ENCODE measurements at regions not wholly inside any gene's neighbourhood (a gene's known extent, or its start where the extent isn't known, plus 50 kb on each side); places are given as distances from the start of the nearest gene placed in this dataset.

DNA sequence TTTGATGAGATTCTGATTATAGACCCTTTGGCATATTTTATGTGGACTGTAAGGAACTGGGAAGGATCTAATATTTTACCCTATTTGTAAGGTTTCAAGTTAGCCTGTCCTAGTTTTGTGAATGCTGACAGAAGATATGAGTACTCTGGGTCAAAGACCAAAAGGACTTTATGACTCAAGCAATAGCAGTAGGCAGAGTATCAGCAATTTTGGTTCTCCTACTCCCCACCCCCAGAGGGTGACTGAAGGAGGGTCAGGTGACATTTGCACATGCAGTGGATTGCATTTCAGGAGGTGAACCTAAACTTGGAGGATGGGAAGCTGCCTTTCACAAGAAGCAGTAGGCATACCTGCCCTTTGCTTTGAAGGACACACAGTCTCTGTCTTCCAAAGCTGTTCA lies 84.0 kb upstream of the KLF6 start:
- ATAC-seq (no peak), DNase-seq (no peak)
- Histone ChIP-seq H3K4me3 (ENCODE audit: low read length) (no peak overlapping the region), H3K9me3 (ENCODE audit: control insufficient read depth in 2 of 3, low read length in 3 of 3) (no peaks in the 10 kb centered on the region), H3K27ac (ENCODE audit: low read depth, low read length) (no peak overlapping the region), H3K36me3 (ENCODE audit: control insufficient read depth in 2 of 3, insufficient read depth in 3 of 3, low read length in 3 of 3) (no peaks in the 10 kb centered on the region), H3K27me3 (ENCODE audit: control insufficient read depth in 2 of 2, insufficient read depth in 2 of 2, low read length in 2 of 2) (no peaks in the 10 kb centered on the region), H3K4me1 (ENCODE audit: control insufficient read depth in 2 of 2, insufficient read depth in 2 of 2, low read length in 2 of 2) (peaks cover 24 to 25% of the 10 kb centered on the region in 2 donors)
- H3K27me3 Mint-ChIP-seq: no peaks in the 10 kb centered on the region
- no peaks in the 10 kb centered on the region for H3K9me3 Mint-ChIP-seq
- POLR2A ChIA-PET: no interaction called here
- peak overlapping the region in 5 of 9 donors; percentile 9 to 44 (median 20) for H3K27ac Mint-ChIP-seq
- H3K36me3 Mint-ChIP-seq: no peaks in the 10 kb centered on the region
- CTCF ChIA-PET: interaction anchor here (1.2 kb wide), 1 partner anchor 17 kb away, joined by 3 read pairs; no protein-coding TSS in a partner anchor
- H3K4me3 Mint-ChIP-seq: no peak overlapping the region
- H3K4me1 Mint-ChIP-seq: peaks cover 23 to 66% (median 33%) of the 10 kb centered on the region in 7 donors
- intact Hi-C loops (cut with micrococcal nuclease): loop anchor here in 1 of 2 donors (5.0 kb wide), 1 partner anchor 163 kb away; no protein-coding TSS in a partner anchor

GRCh38 chr10:3868271-3868664 lies 83.3 kb upstream of the KLF6 start:
- Histone ChIP-seq H3K27me3 (ENCODE audit: control insufficient read depth in 2 of 2, insufficient read depth in 2 of 2, low read length in 2 of 2) (no peaks in the 10 kb centered on the region), H3K4me3 (ENCODE audit: low read length) (no peak overlapping the region), H3K9me3 (ENCODE audit: control insufficient read depth in 2 of 3, low read length in 3 of 3) (no peaks in the 10 kb centered on the region), H3K36me3 (ENCODE audit: control insufficient read depth in 2 of 3, insufficient read depth in 3 of 3, low read length in 3 of 3) (no peaks in the 10 kb centered on the region), H3K27ac (ENCODE audit: low read depth, low read length) (no peak overlapping the region), H3K4me1 (ENCODE audit: control insufficient read depth in 2 of 2, insufficient read depth in 2 of 2, low read length in 2 of 2) (peaks cover 16 to 18% of the 10 kb centered on the region in 2 donors)
- no peak for ATAC-seq
- Mint-ChIP-seq H3K4me3 (no peak overlapping the region), H3K27ac (peak overlapping the region in 1 of 9 donors; percentile 44), H3K4me1 (peaks cover 16 to 63% (median 25%) of the 10 kb centered on the region in 7 donors), H3K9me3 (no peaks in the 10 kb centered on the region), H3K27me3 (no peaks in the 10 kb centered on the region), H3K36me3 (peaks cover 0 to 2% (median 0%) of the 10 kb centered on the region in 5 donors)
- CTCF ChIA-PET: interaction anchor here (1.2 kb wide), 1 partner anchor 16 kb away, joined by 3 read pairs; no protein-coding TSS in a partner anchor
- POLR2A ChIA-PET: interaction anchor here (0.7 kb wide), 1 partner anchor 385 kb away, joined by 3 read pairs; no protein-coding TSS in a partner anchor
- no peak for DNase-seq
- intact Hi-C loops (cut with micrococcal nuclease): loop anchor here in 1 of 2 donors (5.0 kb wide), 1 partner anchor 164 kb away; no protein-coding TSS in a partner anchor

DNA sequence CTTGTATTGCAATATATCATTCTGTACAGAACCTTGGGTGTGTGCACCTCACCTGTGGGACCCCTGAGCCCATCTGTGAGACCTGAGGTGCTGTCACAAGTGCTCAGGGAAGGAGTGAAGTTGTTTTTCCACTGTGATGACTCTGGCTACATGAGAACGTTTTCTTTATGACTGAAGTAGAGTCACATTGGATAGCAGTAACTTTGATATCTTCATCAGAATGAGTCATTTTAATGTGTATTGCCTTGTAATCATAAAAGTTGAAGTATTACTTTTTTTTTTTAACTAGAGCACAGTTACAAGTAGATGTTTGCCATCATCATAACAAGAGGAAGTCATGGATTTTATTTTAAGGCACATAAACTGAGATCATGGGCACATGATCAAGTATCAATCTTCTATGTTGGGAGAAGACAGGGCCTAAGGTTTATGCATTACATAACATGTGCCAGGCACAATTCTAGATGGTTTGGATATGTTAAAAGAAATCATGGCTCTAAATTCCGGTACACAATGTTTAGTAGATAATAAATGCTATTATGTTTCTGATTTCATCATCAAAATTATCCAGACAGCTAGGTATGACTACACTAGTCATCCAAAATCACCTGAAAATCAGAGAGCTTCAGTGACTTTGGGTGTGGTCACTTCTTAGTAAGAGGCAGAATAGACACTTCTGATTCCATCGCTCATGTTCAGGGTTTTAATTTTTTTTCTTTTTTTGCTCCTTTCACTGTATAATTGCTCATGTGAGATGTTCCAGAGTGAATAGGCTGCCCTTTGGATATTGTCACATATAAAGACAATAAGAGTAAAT lies 82.7 kb upstream of the KLF6 start:
- Mint-ChIP-seq H3K36me3 (peaks cover 0 to 2% (median 0%) of the 10 kb centered on the region in 5 donors), H3K27me3 (no peaks in the 10 kb centered on the region), H3K27ac (peak overlapping the region in 4 of 9 donors; percentile 15 to 44 (median 29)), H3K4me1 (peaks cover 10 to 60% (median 19%) of the 10 kb centered on the region in 7 donors), H3K4me3 (no peak overlapping the region), H3K9me3 (no peaks in the 10 kb centered on the region)
- no peaks in the 10 kb centered on the region for H3K27me3 ChIP-seq (ENCODE audit: control insufficient read depth in 2 of 2, insufficient read depth in 2 of 2, low read length in 2 of 2)
- intact Hi-C loops (cut with micrococcal nuclease): loop anchor here in 1 of 2 donors (5.0 kb wide), 1 partner anchor 165 kb away; no protein-coding TSS in a partner anchor
- peaks cover 10 to 12% of the 10 kb centered on the region in 2 donors for H3K4me1 ChIP-seq (ENCODE audit: control insufficient read depth in 2 of 2, insufficient read depth in 2 of 2, low read length in 2 of 2)
- H3K36me3 ChIP-seq (ENCODE audit: control insufficient read depth in 2 of 3, insufficient read depth in 3 of 3, low read length in 3 of 3): no peaks in the 10 kb centered on the region
- no peak for DNase-seq
- peak; percentile 18 for ATAC-seq
- ChIA-PET POLR2A (interaction anchor here (0.7 kb wide), 1 partner anchor 384 kb away, joined by 3 read pairs; no protein-coding TSS in a partner anchor), CTCF (interaction anchor here (1.2 kb wide), 1 partner anchor 16 kb away, joined by 3 read pairs; no protein-coding TSS in a partner anchor)
- H3K27ac ChIP-seq (ENCODE audit: low read depth, low read length): no peak overlapping the region
- H3K4me3 ChIP-seq (ENCODE audit: low read length): no peak overlapping the region
- no peaks in the 10 kb centered on the region for H3K9me3 ChIP-seq (ENCODE audit: control insufficient read depth in 2 of 3, low read length in 3 of 3)

DNA sequence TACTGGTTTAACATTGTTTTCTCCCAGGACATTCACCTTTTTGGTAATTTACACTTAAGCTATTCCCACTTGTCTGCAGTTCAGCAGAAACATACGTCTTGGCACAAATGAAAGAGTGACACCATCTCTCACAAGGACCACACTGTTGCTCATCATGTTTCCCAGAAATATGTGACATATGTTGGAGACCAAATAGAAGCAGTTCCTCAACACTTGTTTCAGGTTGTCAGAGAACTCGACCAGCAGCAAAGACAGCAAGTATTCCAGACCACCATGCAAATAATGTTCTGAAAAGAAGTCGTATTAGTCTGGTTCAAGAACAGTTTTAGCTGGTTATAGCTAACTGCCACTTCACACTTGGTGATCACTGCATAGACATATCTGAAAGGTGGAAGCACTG lies 81.3 kb upstream of the KLF6 start:
- H3K36me3 ChIP-seq (ENCODE audit: control insufficient read depth in 2 of 3, insufficient read depth in 3 of 3, low read length in 3 of 3): no peaks in the 10 kb centered on the region
- CTCF ChIA-PET: no interaction called here
- peaks cover 4 to 8% of the 10 kb centered on the region in 2 donors for H3K4me1 ChIP-seq (ENCODE audit: control insufficient read depth in 2 of 2, insufficient read depth in 2 of 2, low read length in 2 of 2)
- peaks cover 0 to 2% (median 0%) of the 10 kb centered on the region in 5 donors for H3K36me3 Mint-ChIP-seq
- H3K27me3 ChIP-seq (ENCODE audit: control insufficient read depth in 2 of 2, insufficient read depth in 2 of 2, low read length in 2 of 2): no peaks in the 10 kb centered on the region
- H3K27ac ChIP-seq (ENCODE audit: low read depth, low read length): no peak overlapping the region
- H3K4me3 ChIP-seq (ENCODE audit: low read length): no peak overlapping the region
- H3K27ac Mint-ChIP-seq: peak overlapping the region in 2 of 9 donors; percentile 25 to 35
- H3K9me3 ChIP-seq (ENCODE audit: control insufficient read depth in 2 of 3, low read length in 3 of 3): no peaks in the 10 kb centered on the region
- peak overlapping the region in 1 of 10 donors; percentile 2 for H3K4me3 Mint-ChIP-seq
- intact Hi-C loops (cut with micrococcal nuclease): loop anchor here in 1 of 2 donors (5.0 kb wide), 1 partner anchor 166 kb away; no protein-coding TSS in a partner anchor
- no peak for ATAC-seq
- H3K27me3 Mint-ChIP-seq: no peaks in the 10 kb centered on the region
- DNase-seq: peak in 1 of 9 donors; percentile 21
- H3K4me1 Mint-ChIP-seq: peaks cover 0 to 47% (median 6%) of the 10 kb centered on the region in 7 donors
- H3K9me3 Mint-ChIP-seq: no peaks in the 10 kb centered on the region
- POLR2A ChIA-PET: interaction anchor here (0.7 to 1.5 kb wide), 3 partner anchors 9 to 82 kb away, joined by 3 to 5 read pairs (median 3); no protein-coding TSS in a partner anchor

DNA sequence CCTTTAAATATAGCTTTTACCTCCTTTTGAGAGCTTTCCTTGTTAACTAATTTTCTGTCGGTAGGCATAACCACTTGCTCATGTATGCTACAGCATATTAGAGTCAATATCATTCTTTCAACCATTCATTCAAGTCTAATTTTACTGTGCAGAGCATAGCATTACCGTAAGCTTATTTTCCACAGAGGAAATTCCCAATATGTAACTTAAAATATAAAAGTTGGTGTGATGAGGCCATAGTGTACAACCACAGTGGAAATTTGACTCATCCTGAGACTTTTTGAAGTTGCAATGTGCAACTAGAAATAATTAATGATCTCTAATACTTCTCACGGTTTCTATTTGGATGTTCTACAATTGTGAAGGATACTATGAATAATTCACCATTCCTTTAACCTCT lies 80.6 kb upstream of the KLF6 start:
- Histone ChIP-seq H3K27ac (ENCODE audit: low read depth, low read length) (no peak overlapping the region), H3K4me3 (ENCODE audit: low read length) (no peak overlapping the region), H3K9me3 (ENCODE audit: control insufficient read depth in 2 of 3, low read length in 3 of 3) (no peaks in the 10 kb centered on the region), H3K4me1 (ENCODE audit: control insufficient read depth in 2 of 2, insufficient read depth in 2 of 2, low read length in 2 of 2) (peaks cover 4 to 8% of the 10 kb centered on the region in 2 donors), H3K27me3 (ENCODE audit: control insufficient read depth in 2 of 2, insufficient read depth in 2 of 2, low read length in 2 of 2) (no peaks in the 10 kb centered on the region), H3K36me3 (ENCODE audit: control insufficient read depth in 2 of 3, insufficient read depth in 3 of 3, low read length in 3 of 3) (no peaks in the 10 kb centered on the region)
- no peak for ATAC-seq
- Mint-ChIP-seq H3K9me3 (no peaks in the 10 kb centered on the region), H3K27ac (peak overlapping the region in 2 of 9 donors; percentile 25 to 35), H3K4me3 (no peak overlapping the region), H3K36me3 (peaks cover 0 to 2% (median 0%) of the 10 kb centered on the region in 5 donors), H3K27me3 (no peaks in the 10 kb centered on the region), H3K4me1 (peaks cover 0 to 47% (median 5%) of the 10 kb centered on the region in 7 donors)
- POLR2A ChIA-PET: interaction anchor here (0.7 to 1.5 kb wide), 2 partner anchors 11 to 82 kb away, joined by 3 to 5 read pairs; no protein-coding TSS in a partner anchor
- DNase-seq: no peak
- CTCF ChIA-PET: no interaction called here
- intact Hi-C loops (cut with micrococcal nuclease): loop anchor here in 1 of 2 donors (5.0 kb wide), 1 partner anchor 167 kb away; no protein-coding TSS in a partner anchor

DNA sequence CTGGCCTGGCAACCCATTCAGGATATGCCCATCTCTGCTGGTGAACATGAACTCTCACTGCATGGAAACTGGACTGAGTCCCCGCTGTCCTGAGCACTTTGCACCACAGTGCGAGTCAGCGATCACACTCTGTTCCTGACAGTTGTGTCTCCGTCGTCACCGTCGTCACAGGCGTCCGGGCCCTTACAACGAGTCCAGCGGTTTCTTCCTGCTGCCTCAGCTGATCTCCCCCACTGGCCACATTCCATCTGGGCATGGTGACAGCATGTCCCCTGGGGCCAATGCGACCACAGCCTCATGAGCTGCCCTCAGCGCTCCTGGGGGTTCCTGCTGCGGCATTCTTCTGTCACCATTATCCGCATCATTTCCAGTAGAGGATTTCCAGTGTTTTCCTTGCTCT lies 76.8 kb upstream of the KLF6 start:
- H3K4me1 ChIP-seq (ENCODE audit: control insufficient read depth in 2 of 2, insufficient read depth in 2 of 2, low read length in 2 of 2): peaks cover 4 to 8% of the 10 kb centered on the region in 2 donors
- H3K27ac ChIP-seq (ENCODE audit: low read depth, low read length): no peak overlapping the region
- no peak overlapping the region for H3K4me3 ChIP-seq (ENCODE audit: low read length)
- Mint-ChIP-seq H3K4me3 (no peak overlapping the region), H3K27ac (no peak overlapping the region), H3K4me1 (peaks cover 0 to 26% (median 0%) of the 10 kb centered on the region in 7 donors), H3K36me3 (peaks cover 0 to 2% (median 0%) of the 10 kb centered on the region in 5 donors), H3K9me3 (no peaks in the 10 kb centered on the region), H3K27me3 (no peaks in the 10 kb centered on the region)
- ATAC-seq (no peak), DNase-seq (no peak)
- no peaks in the 10 kb centered on the region for H3K9me3 ChIP-seq (ENCODE audit: control insufficient read depth in 2 of 3, low read length in 3 of 3)
- ChIA-PET POLR2A (no interaction called here), CTCF (no interaction called here)
- intact Hi-C loops (cut with micrococcal nuclease): no loop called here
- H3K36me3 ChIP-seq (ENCODE audit: control insufficient read depth in 2 of 3, insufficient read depth in 3 of 3, low read length in 3 of 3): no peaks in the 10 kb centered on the region
- no peaks in the 10 kb centered on the region for H3K27me3 ChIP-seq (ENCODE audit: control insufficient read depth in 2 of 2, insufficient read depth in 2 of 2, low read length in 2 of 2)

Data from naive thymus-derived CD4-positive, alpha-beta T cell (primary cell).